Ovary (tissue), 7 donors: ENCODE measurements at regions not wholly inside any gene's neighbourhood (a gene's known extent, or its start where the extent isn't known, plus 50 kb on each side); places are given as distances from the start of the nearest gene placed in this dataset. TPM values are rescaled to one million over a fixed set of nuclear protein-coding genes. Genes with fewer than 3 reads are reported as not detected.

Experiments
- DNase-seq, 5 donors: peaks; one replicate each; pipeline ENCODE4 v3.0.0-alpha.2; 2019 to 2020
- H3K27ac ChIP-seq, 2 donors: fragments of 200-600 bp; one replicate each; pipeline versions ENCODE4 v1.5.1 to v1.8.0; 2019 to 2022
- H3K27me3 ChIP-seq: fragments of 200-600 bp; one replicate; pipeline ENCODE4 v1.8.0; 2022
- H3K36me3 ChIP-seq: fragments of 200-600 bp; sonication (generic); one replicate; pipeline ENCODE4 v1.5.1; 2019
- H3K4me1 ChIP-seq: one replicate; pipeline ENCODE4 v1.8.1; 2013; ENCODE audit warnings: mild to moderate bottlenecking, moderate library complexity; ENCODE audit not compliant: insufficient read depth
- H3K4me3 ChIP-seq: fragments of 200-600 bp; sonication (generic); one replicate; pipeline ENCODE4 v1.5.1; 2017
- H3K9me3 ChIP-seq, 2 donors: fragments of 200-600 bp in 1 of 2; sonication (generic) in 1 of 2; one replicate each; pipeline versions ENCODE4 v1.5.1 to v1.8.1; 2013 to 2019; ENCODE audit warnings: mild to moderate bottlenecking in 1 of 2, moderate library complexity in 1 of 2
- EP300 ChIP-seq: sonication (generic); formaldehyde crosslinking; IDR thresholded peaks from one replicate; pipeline ENCODE4 v1.6.1; 2017; ENCODE audit warnings: antibody characterized with exemption
- POLR2A ChIP-seq: fragments of 450-650 bp; IDR thresholded peaks from one replicate; pipeline ENCODE4 v1.6.1; 2017; ENCODE audit warnings: antibody characterized with exemption, mild to moderate bottlenecking, moderate library complexity
- WGBS, 3 donors: extraction: QIAGEN DNeasy Blood & Tissue Kit in 1 of 3; methylation state at CpG; one replicate each; pipeline versions ENCODE4 v1.1.5 to v1.1.7; 2013 to 2017; 5-methylcytosine and 5-hydroxymethylcytosine counted together
- intact Hi-C, 4 donors: fragments of 100-400 bp; cut with DNase I; formaldehyde crosslinking; loops; one replicate each; pipeline versions ENCODE4 v1.11.0 to v1.15.1; 2022 to 2023
- small RNA-seq: library from RNA; depleted of rRNA; stranded (forward); fragments of <200 nt; gene quantifications from one replicate; pipeline ENCODE3, GENCODE V24; 2016
- TF ChIP-seq, protein P1 (sequence below), 3 donors: fragments of 450-650 bp in 2 of 3; fragments of 200-600 bp in 1 of 3; IDR thresholded peaks; one replicate each; pipeline versions ENCODE4 v1.5.1 to v1.8.0; 2016 to 2022; ENCODE audit warnings: antibody characterized with exemption in 3 of 3, mild to moderate bottlenecking in 1 of 3
- donor health status: DM: no; HTN: no; CAD: no; lungs with moderate emphysema.
- donor health status: DM: no; HTN: no; CAD: no.
- donor health status: Bipolar disorder and iron deficiency.
- donor health status: DM: no; HTN: no; CAD: no.
- donor health status: DM: yes; HTN: yes; CAD: no.

DNA sequence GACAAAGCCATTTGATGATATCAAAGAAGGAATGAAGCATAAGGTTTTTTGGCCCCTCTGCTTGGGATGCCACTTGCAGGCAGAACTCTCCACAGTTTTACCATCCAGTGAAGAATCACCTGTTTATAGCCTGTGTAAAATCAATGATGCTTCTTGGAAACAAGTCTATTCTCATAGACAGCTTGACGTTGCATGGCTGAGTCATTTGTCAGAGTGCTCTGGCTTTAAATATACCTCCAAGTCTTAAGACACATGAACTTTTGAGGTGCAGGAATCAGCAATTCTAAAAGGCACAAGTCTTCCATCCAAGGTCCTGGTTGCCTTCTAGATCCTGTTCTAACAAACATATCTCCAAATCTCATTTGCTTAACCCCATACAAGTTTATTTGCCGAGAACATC is 53.6 kb upstream of the KIRREL3 start:
- Histone ChIP-seq H3K36me3 (no peaks in the 10 kb centered on the region), H3K27me3 (no peaks in the 10 kb centered on the region), H3K27ac (no peak overlapping the region), H3K9me3 (no peaks in the 10 kb centered on the region), H3K4me1 (no peaks in the 10 kb centered on the region), H3K4me3 (no peak overlapping the region)
- DNase-seq = no peak
- intact Hi-C loops = no loop called here
- 64 to 87% (median 69%) methylated on average over 2 of the region's 2 CpGs for WGBS, 3 donors
- TF ChIP-seq POLR2A (no peak), EP300 (no peak)
- TF ChIP-seq, protein P1, sequence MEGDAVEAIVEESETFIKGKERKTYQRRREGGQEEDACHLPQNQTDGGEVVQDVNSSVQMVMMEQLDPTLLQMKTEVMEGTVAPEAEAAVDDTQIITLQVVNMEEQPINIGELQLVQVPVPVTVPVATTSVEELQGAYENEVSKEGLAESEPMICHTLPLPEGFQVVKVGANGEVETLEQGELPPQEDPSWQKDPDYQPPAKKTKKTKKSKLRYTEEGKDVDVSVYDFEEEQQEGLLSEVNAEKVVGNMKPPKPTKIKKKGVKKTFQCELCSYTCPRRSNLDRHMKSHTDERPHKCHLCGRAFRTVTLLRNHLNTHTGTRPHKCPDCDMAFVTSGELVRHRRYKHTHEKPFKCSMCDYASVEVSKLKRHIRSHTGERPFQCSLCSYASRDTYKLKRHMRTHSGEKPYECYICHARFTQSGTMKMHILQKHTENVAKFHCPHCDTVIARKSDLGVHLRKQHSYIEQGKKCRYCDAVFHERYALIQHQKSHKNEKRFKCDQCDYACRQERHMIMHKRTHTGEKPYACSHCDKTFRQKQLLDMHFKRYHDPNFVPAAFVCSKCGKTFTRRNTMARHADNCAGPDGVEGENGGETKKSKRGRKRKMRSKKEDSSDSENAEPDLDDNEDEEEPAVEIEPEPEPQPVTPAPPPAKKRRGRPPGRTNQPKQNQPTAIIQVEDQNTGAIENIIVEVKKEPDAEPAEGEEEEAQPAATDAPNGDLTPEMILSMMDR (IDR thresholded peaks at IDR 0.05) = no peak

- DNase-seq = no peak
- WGBS, 3 donors = 59 to 77% (median 67%) methylated on average over 1 of the region's 1 CpG
- intact Hi-C loops = no loop called here
Observed at GRCh38 chr11:127052404-127052803, 51.8 kb upstream of the KIRREL3 start.

More at GRCh38 chr11:127052404-127052803, 51.8 kb upstream of the KIRREL3 start:
- Histone ChIP-seq H3K27me3 (no peaks in the 10 kb centered on the region), H3K9me3 (no peaks in the 10 kb centered on the region), H3K4me3 (no peak overlapping the region), H3K4me1 (no peaks in the 10 kb centered on the region), H3K36me3 (no peaks in the 10 kb centered on the region), H3K27ac (no peak overlapping the region)
- TF ChIP-seq EP300 (no peak), POLR2A (no peak)
- TF ChIP-seq, protein P1 (IDR thresholded peaks at IDR 0.05) = no peak

Small RNA genes lying in the stretch of these regions (small RNA-seq; reads per million reads assigned to genes)
- gene RN7SKP279 = not detected
